PC-3 (cell line): ENCODE measurements at regions not wholly inside any gene's neighbourhood (a gene's known extent, or its start where the extent isn't known, plus 50 kb on each side); places are given as distances from the start of the nearest gene placed in this dataset.

Experiments used
- ATAC-seq: fragments of 200-7000 bp; cut with Tn5 transposase; 2 replicates; pipeline ENCODE4 v1.9.1; 2020; ENCODE audit warnings: mild to moderate bottlenecking, moderate library complexity
- BruUV-seq: library from RNA; stranded (reverse); fragments of 400-500 nt; replicated peaks from 2 replicates; lab custom pipeline; 2021; lab: Mats Ljungman, UMichigan
- CTCF ChIA-PET: fragments of 300-600 bp; sonication (Branson Sonifier 250); formaldehyde crosslinking; loops from one replicate; lab custom pipeline; 2022; ENCODE audit warnings: antibody characterized with exemption; lab: Charles Lee
- POLR2A ChIA-PET: fragments of 300-600 bp; sonication (Branson Sonifier 250); formaldehyde crosslinking; loops from one replicate; lab custom pipeline; 2022; ENCODE audit warnings: antibody characterized with exemption; ENCODE audit not compliant: unreplicated experiment; lab: Charles Lee
- DNase-seq: peaks from one replicate; pipeline ENCODE4 v3.0.0-alpha.2; 2015
- H2AFZ ChIP-seq: fragments of 300-600 bp; sonication (generic); 2 replicates; pipeline ENCODE4 v1.6.0; 2016; ENCODE audit warnings: antibody characterized with exemption, low read length
- H3F3A ChIP-seq: fragments of 300-600 bp; sonication (generic); one replicate; pipeline ENCODE4 v1.6.0; 2017; ENCODE audit warnings: antibody characterized with exemption, low read length, control low read depth, mild to moderate bottlenecking; ENCODE audit not compliant: unreplicated experiment
- H3K27ac ChIP-seq: fragments of 300-600 bp; sonication (generic); 2 replicates; pipeline ENCODE4 v1.5.1; 2016; ENCODE audit warnings: mild to moderate bottlenecking, low read length
- H3K27me3 ChIP-seq: fragments of 300-600 bp; sonication (generic); 2 replicates; pipeline ENCODE4 v1.6.1; 2016; ENCODE audit warnings: low read length, mixed read lengths
- H3K36me3 ChIP-seq: fragments of 300-600 bp; sonication (generic); 2 replicates; pipeline ENCODE4 v1.6.1; 2016; ENCODE audit warnings: low read depth, mixed run types, low read length, mixed read lengths
- H3K4me1 ChIP-seq: fragments of 300-600 bp; sonication (generic); 2 replicates; pipeline ENCODE4 v1.5.1; 2016; ENCODE audit warnings: low read length; ENCODE audit not compliant: insufficient read depth
- H3K4me2 ChIP-seq: fragments of 300-600 bp; sonication (generic); 2 replicates; pipeline ENCODE4 v1.6.0; 2016; ENCODE audit warnings: low read length
- H3K4me3 ChIP-seq: fragments of 300-600 bp; sonication (generic); 2 replicates; pipeline ENCODE4 v1.5.1; 2016; ENCODE audit warnings: mild to moderate bottlenecking, low read length, mixed read lengths
- H3K79me2 ChIP-seq: fragments of 300-600 bp; sonication (generic); 2 replicates; pipeline ENCODE4 v1.6.1; 2017; ENCODE audit warnings: low read length, mixed read lengths
- H3K9ac ChIP-seq: fragments of 300-600 bp; sonication (generic); 2 replicates; pipeline ENCODE4 v1.6.0; 2016; ENCODE audit warnings: mild to moderate bottlenecking, low read length
- H3K9me2 ChIP-seq: fragments of 300-600 bp; sonication (generic); replicated peaks from 2 replicates; pipeline ENCODE4 v1.6.1; 2016; ENCODE audit warnings: mixed run types, low read length, mixed read lengths
- H3K9me3 ChIP-seq: fragments of 300-600 bp; sonication (generic); 2 replicates; pipeline ENCODE4 v1.6.1; 2016; ENCODE audit warnings: low read length, mixed read lengths
- H4K20me1 ChIP-seq: fragments of 300-600 bp; sonication (generic); 2 replicates; pipeline ENCODE4 v1.6.1; 2016; ENCODE audit warnings: low read length, mixed read lengths
- CTCF ChIP-seq: fragments of 300-600 bp; sonication (generic); conservative IDR thresholded peaks from 2 replicates; pipeline ENCODE4 v1.5.1; 2017; ENCODE audit warnings: antibody characterized with exemption, low read depth, mild to moderate bottlenecking, low read length
- EZH2 ChIP-seq: fragments of 300-600 bp; sonication (generic); IDR thresholded peaks from one replicate; pipeline ENCODE4 v1.6.1; 2017; ENCODE audit warnings: antibody characterized with exemption, mild to moderate bottlenecking, low read length; ENCODE audit not compliant: unreplicated experiment
- EZH2phosphoT487 ChIP-seq: fragments of 300-600 bp; sonication (generic); IDR thresholded peaks from 2 replicates; pipeline ENCODE4 v1.6.1; 2018; ENCODE audit warnings: mild to moderate bottlenecking, antibody characterized with exemption, low read length, borderline replicate concordance
- intact Hi-C: fragments of 100-400 bp; cut with micrococcal nuclease; formaldehyde crosslinking; loops from 2 replicates; pipeline ENCODE4 v1.9.0; 2023

GRCh38 chr5:79871364-79872120, 119.5 kb downstream of the MTX3 start:
- ChIA-PET CTCF (no interaction called here), POLR2A (no interaction called here)
- Histone ChIP-seq H4K20me1 (no peaks in the 10 kb centered on the region), H3K9me3 (no peaks in the 10 kb centered on the region), H3K4me3 (no peak overlapping the region), H3K9me2 (no peaks in the 10 kb centered on the region), H3K4me1 (no peaks in the 10 kb centered on the region), H3F3A (no peaks in the 10 kb centered on the region), H3K36me3 (no peaks in the 10 kb centered on the region), H3K27me3 (peaks cover 54% of the 10 kb centered on the region), H3K4me2 (no peak overlapping the region), H3K79me2 (no peaks in the 10 kb centered on the region), H2AFZ (no peak overlapping the region), H3K9ac (no peak overlapping the region), H3K27ac (no peak overlapping the region)
- BruUV-seq, result no TSS peak
- no peak for ATAC-seq
- TF ChIP-seq EZH2 (no peak), EZH2phosphoT487 (no peak), CTCF (no peak)
- intact Hi-C loops, result no loop called here
- DNase-seq, result no peak

GRCh38 chr5:79868163-79868670, 122.8 kb downstream of the MTX3 start:
- H3K27ac ChIP-seq, result no peak overlapping the region
- no peak overlapping the region for H3K4me3 ChIP-seq
- no peak overlapping the region for H3K9ac ChIP-seq
- no peaks in the 10 kb centered on the region for H3K36me3 ChIP-seq
- no peaks in the 10 kb centered on the region for H3K9me2 ChIP-seq
- no peaks in the 10 kb centered on the region for H3F3A ChIP-seq
- ChIA-PET CTCF (no interaction called here), POLR2A (no interaction called here)
- no peaks in the 10 kb centered on the region for H3K9me3 ChIP-seq
- BruUV-seq, result no TSS peak
- DNase-seq, result no peak
- no peak overlapping the region for H3K4me2 ChIP-seq
- no peaks in the 10 kb centered on the region for H4K20me1 ChIP-seq
- ATAC-seq, result no peak
- intact Hi-C loops, result no loop called here
- H3K4me1 ChIP-seq, result no peaks in the 10 kb centered on the region
- H3K27me3 ChIP-seq, result peaks cover 44% of the 10 kb centered on the region
- no peaks in the 10 kb centered on the region for H3K79me2 ChIP-seq
- no peak overlapping the region for H2AFZ ChIP-seq
- TF ChIP-seq EZH2phosphoT487, result no peak
- TF ChIP-seq CTCF, result no peak
- TF ChIP-seq EZH2, result no peak

GRCh38 chr5:79865579-79865978, 125.5 kb downstream of the MTX3 start:
- ChIA-PET CTCF (no interaction called here), POLR2A (no interaction called here)
- H4K20me1 ChIP-seq, result no peaks in the 10 kb centered on the region
- DNase-seq (no peak), ATAC-seq (no peak)
- H2AFZ ChIP-seq, result no peak overlapping the region
- no TSS peak for BruUV-seq
- no peaks in the 10 kb centered on the region for H3K9me2 ChIP-seq
- H3K27me3 ChIP-seq, result peaks cover 25% of the 10 kb centered on the region
- H3K4me1 ChIP-seq, result no peaks in the 10 kb centered on the region
- no peaks in the 10 kb centered on the region for H3K36me3 ChIP-seq
- H3K79me2 ChIP-seq, result no peaks in the 10 kb centered on the region
- no peak overlapping the region for H3K27ac ChIP-seq
- H3F3A ChIP-seq, result no peaks in the 10 kb centered on the region
- H3K4me2 ChIP-seq, result no peak overlapping the region
- H3K9ac ChIP-seq, result no peak overlapping the region
- no peak overlapping the region for H3K4me3 ChIP-seq
- no peak for TF ChIP-seq CTCF
- TF ChIP-seq EZH2, result no peak
- no peak for TF ChIP-seq EZH2phosphoT487
- no peaks in the 10 kb centered on the region for H3K9me3 ChIP-seq
- intact Hi-C loops, result no loop called here
